ENCODE measurements at regions not wholly inside any gene's neighbourhood (a gene's known extent, or its start where the extent isn't known, plus 50 kb on each side); places are given as distances from the start of the nearest gene placed in this dataset.
"Not testable (repeated sequence)": the region's sequence is repeated elsewhere in the genome, so short reads cannot be mapped to it uniquely, and the experiment has no call there.

- no peak overlapping the region for H3K4me3 ChIP-seq (ENCODE audit: low read depth, low read length)
- DNase-seq (ENCODE audit: low read depth), result no peak
- TF ChIP-seq CTCF (conservative IDR thresholded peaks at IDR 0.05; ENCODE audit: low read depth, low read length), result no peak
Observed at GRCh38 chr1:228546541-228547463, 59.6 kb downstream of the RNF187 start.

DNA sequence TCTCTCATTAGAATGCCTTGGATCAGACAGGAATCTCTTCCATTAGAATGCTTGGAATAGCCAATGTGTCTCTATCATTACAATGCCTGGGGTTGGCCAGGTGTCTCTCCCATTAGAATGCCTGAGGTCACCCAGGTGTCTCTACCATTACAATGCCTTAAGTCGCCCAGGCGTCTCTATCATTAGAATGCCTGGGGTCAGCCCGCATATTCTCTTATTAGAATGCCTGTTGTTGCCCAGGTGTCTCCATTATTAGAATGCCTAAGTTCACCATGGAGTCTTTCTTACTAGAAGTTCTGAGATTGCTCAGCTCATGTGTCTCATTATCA, 60.2 kb downstream of the RNF187 start:
- no peak overlapping the region for H3K4me3 ChIP-seq (ENCODE audit: low read depth, low read length)
- TF ChIP-seq CTCF (conservative IDR thresholded peaks at IDR 0.05; ENCODE audit: low read depth, low read length), result no peak
- no peak for DNase-seq (ENCODE audit: low read depth)

GRCh38 chr1:228548788-228549187, 61.6 kb downstream of the RNF187 start:
- DNase-seq (ENCODE audit: low read depth), result no peak
- H3K4me3 ChIP-seq (ENCODE audit: low read depth, low read length), result no peak overlapping the region
- TF ChIP-seq CTCF (conservative IDR thresholded peaks at IDR 0.05; ENCODE audit: low read depth, low read length), result no peak

DNA sequence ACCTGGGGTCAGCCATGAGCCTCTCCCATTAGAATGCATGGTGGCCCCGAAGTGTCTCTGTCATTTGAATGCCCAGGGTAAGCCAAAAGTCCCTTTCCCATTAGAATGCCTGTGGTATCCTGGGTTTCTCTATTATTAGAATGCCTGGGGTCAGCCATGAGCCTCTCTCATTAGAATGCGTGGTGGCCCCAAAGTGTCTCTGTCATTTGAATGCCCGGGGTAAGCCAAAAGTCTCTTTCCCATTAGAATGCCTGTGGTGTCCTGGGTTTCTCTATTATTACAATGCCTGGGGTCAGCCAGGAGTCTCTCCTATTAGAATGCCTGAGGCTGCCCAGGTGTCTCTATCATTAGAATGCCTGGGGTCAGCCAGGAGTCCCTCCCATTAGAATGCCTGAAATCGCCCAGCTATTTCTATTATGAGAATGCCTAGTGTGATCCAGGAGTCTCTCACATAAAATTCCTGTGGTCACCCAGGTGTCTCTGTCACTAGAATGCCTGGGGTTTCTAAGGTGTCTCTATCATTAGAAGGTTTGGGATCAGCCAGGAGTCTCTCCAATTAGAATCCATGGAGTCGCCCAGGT, 65.5 kb downstream of the RNF187 start:
- TF ChIP-seq CTCF (conservative IDR thresholded peaks at IDR 0.05; ENCODE audit: low read depth, low read length), result no peak
- no peak for DNase-seq (ENCODE audit: low read depth)

GRCh38 chr1:228554107-228554506, 66.9 kb downstream of the RNF187 start:
- TF ChIP-seq CTCF (conservative IDR thresholded peaks at IDR 0.05; ENCODE audit: low read depth, low read length), result no peak
- no peak overlapping the region for H3K4me3 ChIP-seq (ENCODE audit: low read depth, low read length)
- DNase-seq (ENCODE audit: low read depth), result no peak

More for the DNA sequence above, 65.5 kb downstream of the RNF187 start:
- no peak overlapping the region for H3K4me3 ChIP-seq (ENCODE audit: low read depth, low read length)

GRCh38 chr1:228555074-228555994, 68.2 kb downstream of the RNF187 start:
- DNase-seq (ENCODE audit: low read depth), result peak; percentile 15
- H3K4me3 ChIP-seq (ENCODE audit: low read depth, low read length), result no peak overlapping the region
- no peak for TF ChIP-seq CTCF (conservative IDR thresholded peaks at IDR 0.05; ENCODE audit: low read depth, low read length)

DNA sequence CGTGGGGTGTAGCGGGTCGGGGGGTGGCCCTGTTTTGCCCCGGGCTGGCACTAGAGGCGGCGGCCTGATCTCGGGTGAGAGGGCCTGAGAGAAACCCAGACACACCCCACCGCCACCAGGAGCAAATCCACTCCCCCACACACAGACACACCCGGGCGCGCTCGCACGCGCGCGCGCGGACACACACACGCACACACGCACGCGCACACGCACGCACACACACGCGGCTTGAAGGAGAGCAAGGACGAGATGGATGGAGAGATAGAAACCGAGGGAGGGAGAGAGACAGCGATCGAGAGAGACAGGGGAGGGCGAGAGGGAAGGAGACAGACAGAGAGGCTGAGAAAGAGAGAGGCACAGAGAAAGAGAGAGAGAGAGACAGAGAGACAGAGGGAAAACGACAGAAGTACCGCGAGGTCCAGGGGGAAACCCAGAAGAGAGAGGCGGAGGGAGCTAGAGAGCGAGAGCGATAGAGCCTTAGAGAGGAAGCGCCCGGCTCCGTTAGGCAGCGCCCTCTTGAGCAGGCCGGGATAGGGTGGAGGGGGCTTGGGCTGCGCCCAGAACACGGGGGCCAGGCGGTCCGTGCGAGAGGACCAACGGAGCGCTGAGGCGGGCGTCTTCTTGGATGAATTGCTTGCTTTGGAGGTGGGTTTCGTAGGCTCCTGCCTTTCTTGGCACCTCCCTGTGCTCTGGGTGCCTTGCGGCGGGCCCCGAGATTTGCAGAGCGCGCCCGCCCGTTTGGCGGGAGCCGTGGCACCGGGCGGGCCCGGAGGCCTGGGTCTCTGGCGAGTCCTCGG, 69.7 kb downstream of the RNF187 start:
- H3K4me3 ChIP-seq (ENCODE audit: low read depth, low read length), result peak overlapping the region; percentile 40
- DNase-seq (ENCODE audit: low read depth), result not testable (repeated sequence)

All from choroid plexus epithelial cell (primary cell).